Suprapubic skin (tissue), 4 donors: ENCODE measurements at regions not wholly inside any gene's neighbourhood (a gene's known extent, or its start where the extent isn't known, plus 50 kb on each side); places are given as distances from the start of the nearest gene placed in this dataset.

Experiments used
- DNase-seq, 2 donors: peaks; one replicate each; pipeline ENCODE4 v3.0.0-alpha.2; 2019; ENCODE audit warnings: low spot score in 2 of 2
- H3K27ac ChIP-seq: fragments of 200-600 bp; sonication (generic); one replicate; pipeline ENCODE4 v1.5.1; 2019
- H3K27me3 ChIP-seq: fragments of 200-600 bp; sonication (generic); one replicate; pipeline ENCODE4 v1.5.1; 2019
- H3K36me3 ChIP-seq: fragments of 200-600 bp; sonication (generic); one replicate; pipeline ENCODE4 v1.5.1; 2019
- H3K4me1 ChIP-seq: fragments of 200-600 bp; sonication (generic); one replicate; pipeline ENCODE4 v1.5.1; 2019
- H3K4me3 ChIP-seq: fragments of 200-600 bp; sonication (generic); one replicate; pipeline ENCODE4 v1.5.1; 2019; ENCODE audit warnings: mild to moderate bottlenecking
- H3K9me3 ChIP-seq: fragments of 200-600 bp; sonication (generic); one replicate; pipeline ENCODE4 v1.5.1; 2019
- EP300 ChIP-seq: sonication (generic); formaldehyde crosslinking; IDR thresholded peaks from one replicate; pipeline ENCODE4 v1.6.1; 2017; ENCODE audit warnings: antibody characterized with exemption
- POLR2A ChIP-seq, 2 donors: fragments of 450-650 bp; IDR thresholded peaks; one replicate each; pipeline ENCODE4 v1.6.1; 2017; ENCODE audit warnings: antibody characterized with exemption in 2 of 2, mild to moderate bottlenecking in 2 of 2, moderate library complexity in 2 of 2
- POLR2AphosphoS5 ChIP-seq, 3 donors: sonication (generic); formaldehyde crosslinking; IDR thresholded peaks; one replicate each; pipeline ENCODE4 v1.6.1; 2017; ENCODE audit warnings: antibody characterized with exemption in 3 of 3
- WGBS: methylation state at CpG from one replicate; pipeline ENCODE4 v1.1.5; 2018; 5-methylcytosine and 5-hydroxymethylcytosine counted together
- TF ChIP-seq, protein P1 (sequence below), 2 donors: fragments of 200-600 bp in 1 of 2; fragments of 450-650 bp in 1 of 2; sonication (generic) in 1 of 2; IDR thresholded peaks; one replicate each; pipeline ENCODE4 v1.5.1; 2016 to 2019; ENCODE audit warnings: antibody characterized with exemption in 2 of 2, mild to moderate bottlenecking in 1 of 2, moderate library complexity in 1 of 2

- Histone ChIP-seq H3K27me3 (no peaks in the 10 kb centered on the region), H3K4me3 (no peak overlapping the region), H3K4me1 (no peaks in the 10 kb centered on the region), H3K36me3 (no peaks in the 10 kb centered on the region), H3K27ac (no peak overlapping the region), H3K9me3 (no peaks in the 10 kb centered on the region)
- 40% methylated on average over 5 of the region's 5 CpGs for WGBS
- DNase-seq, result no peak
- TF ChIP-seq, protein P1, sequence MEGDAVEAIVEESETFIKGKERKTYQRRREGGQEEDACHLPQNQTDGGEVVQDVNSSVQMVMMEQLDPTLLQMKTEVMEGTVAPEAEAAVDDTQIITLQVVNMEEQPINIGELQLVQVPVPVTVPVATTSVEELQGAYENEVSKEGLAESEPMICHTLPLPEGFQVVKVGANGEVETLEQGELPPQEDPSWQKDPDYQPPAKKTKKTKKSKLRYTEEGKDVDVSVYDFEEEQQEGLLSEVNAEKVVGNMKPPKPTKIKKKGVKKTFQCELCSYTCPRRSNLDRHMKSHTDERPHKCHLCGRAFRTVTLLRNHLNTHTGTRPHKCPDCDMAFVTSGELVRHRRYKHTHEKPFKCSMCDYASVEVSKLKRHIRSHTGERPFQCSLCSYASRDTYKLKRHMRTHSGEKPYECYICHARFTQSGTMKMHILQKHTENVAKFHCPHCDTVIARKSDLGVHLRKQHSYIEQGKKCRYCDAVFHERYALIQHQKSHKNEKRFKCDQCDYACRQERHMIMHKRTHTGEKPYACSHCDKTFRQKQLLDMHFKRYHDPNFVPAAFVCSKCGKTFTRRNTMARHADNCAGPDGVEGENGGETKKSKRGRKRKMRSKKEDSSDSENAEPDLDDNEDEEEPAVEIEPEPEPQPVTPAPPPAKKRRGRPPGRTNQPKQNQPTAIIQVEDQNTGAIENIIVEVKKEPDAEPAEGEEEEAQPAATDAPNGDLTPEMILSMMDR (IDR thresholded peaks at IDR 0.05), result no peak
- TF ChIP-seq POLR2AphosphoS5 (IDR thresholded peaks at IDR 0.05), result no peak
- no peak for TF ChIP-seq EP300
- TF ChIP-seq POLR2A (IDR thresholded peaks at IDR 0.05), result no peak
Observed at GRCh38 chr7:51982653-51983052, 666.0 kb upstream of the COBL start.

- no peaks in the 10 kb centered on the region for H3K9me3 ChIP-seq
- no peak for TF ChIP-seq POLR2A (IDR thresholded peaks at IDR 0.05)
- no peak for TF ChIP-seq POLR2AphosphoS5 (IDR thresholded peaks at IDR 0.05)
- TF ChIP-seq EP300, result no peak
- TF ChIP-seq, protein P1 (IDR thresholded peaks at IDR 0.05), result no peak
- H3K4me1 ChIP-seq, result no peaks in the 10 kb centered on the region
- WGBS, result 85% methylated on average over 2 of the region's 2 CpGs
- H3K27me3 ChIP-seq, result no peaks in the 10 kb centered on the region
- H3K27ac ChIP-seq, result no peak overlapping the region
- no peaks in the 10 kb centered on the region for H3K36me3 ChIP-seq
- no peak overlapping the region for H3K4me3 ChIP-seq
- no peak for DNase-seq
Observed at GRCh38 chr7:51980812-51981211, 664.2 kb upstream of the COBL start.

GRCh38 chr7:51980313-51980712, 663.7 kb upstream of the COBL start:
- Histone ChIP-seq H3K36me3 (no peaks in the 10 kb centered on the region), H3K4me3 (no peak overlapping the region), H3K4me1 (no peaks in the 10 kb centered on the region), H3K27me3 (no peaks in the 10 kb centered on the region), H3K9me3 (no peaks in the 10 kb centered on the region), H3K27ac (no peak overlapping the region)
- 65% methylated on average over 2 of the region's 2 CpGs for WGBS
- no peak for DNase-seq
- TF ChIP-seq POLR2AphosphoS5 (IDR thresholded peaks at IDR 0.05) (no peak), EP300 (no peak), POLR2A (IDR thresholded peaks at IDR 0.05) (no peak)
- TF ChIP-seq, protein P1 (IDR thresholded peaks at IDR 0.05), result no peak

- no peak overlapping the region for H3K27ac ChIP-seq
Observed at GRCh38 chr7:51977913-51978312, 661.3 kb upstream of the COBL start.

GRCh38 chr7:51973939-51974338, 657.3 kb upstream of the COBL start:
- no peaks in the 10 kb centered on the region for H3K9me3 ChIP-seq

More at GRCh38 chr7:51977913-51978312, 661.3 kb upstream of the COBL start:
- Histone ChIP-seq H3K4me1 (no peaks in the 10 kb centered on the region), H3K4me3 (no peak overlapping the region), H3K9me3 (no peaks in the 10 kb centered on the region), H3K36me3 (no peaks in the 10 kb centered on the region), H3K27me3 (no peaks in the 10 kb centered on the region)
- no peak for TF ChIP-seq EP300
- TF ChIP-seq POLR2AphosphoS5 (IDR thresholded peaks at IDR 0.05), result no peak
- TF ChIP-seq, protein P1 (IDR thresholded peaks at IDR 0.05), result no peak
- no peak for TF ChIP-seq POLR2A (IDR thresholded peaks at IDR 0.05)
- no peak for DNase-seq

More at GRCh38 chr7:51973939-51974338, 657.3 kb upstream of the COBL start:
- Histone ChIP-seq H3K4me1 (no peaks in the 10 kb centered on the region), H3K27me3 (no peaks in the 10 kb centered on the region), H3K27ac (no peak overlapping the region), H3K4me3 (no peak overlapping the region), H3K36me3 (no peaks in the 10 kb centered on the region)
- TF ChIP-seq POLR2AphosphoS5 (IDR thresholded peaks at IDR 0.05), result no peak
- TF ChIP-seq, protein P1 (IDR thresholded peaks at IDR 0.05), result no peak
- no peak for TF ChIP-seq POLR2A (IDR thresholded peaks at IDR 0.05)
- TF ChIP-seq EP300, result no peak
- no peak for DNase-seq
- WGBS, result 55% methylated on average over 3 of the region's 3 CpGs
